Neuronal stem cell (in vitro differentiated cells): ENCODE measurements at regions not wholly inside any gene's neighbourhood (a gene's known extent, or its start where the extent isn't known, plus 50 kb on each side); places are given as distances from the start of the nearest gene placed in this dataset.

ENCODE experiments used
- DNase-seq: peaks from one replicate; pipeline ENCODE4 v3.0.0-alpha.2; 2013; ENCODE audit warnings: low spot score
- H2AFZ ChIP-seq: one replicate; pipeline ENCODE4 v1.6.1; 2013; ENCODE audit warnings: mild to moderate bottlenecking, low read length, inconsistent platforms
- H2AK5ac ChIP-seq: 2 replicates; pipeline ENCODE4 v1.6.1; 2013; ENCODE audit warnings: low read depth, mild to moderate bottlenecking, inconsistent platforms, low read length, moderate library complexity, mixed read lengths
- H2BK120ac ChIP-seq: 2 replicates; pipeline ENCODE4 v1.6.1; 2013; ENCODE audit warnings: low read depth, mild to moderate bottlenecking, inconsistent platforms, low read length, moderate library complexity, mixed read lengths
- H2BK12ac ChIP-seq: one replicate; pipeline ENCODE4 v1.6.1; 2013; ENCODE audit warnings: low read length, inconsistent platforms
- H2BK15ac ChIP-seq: 2 replicates; pipeline ENCODE4 v1.6.1; 2013; ENCODE audit warnings: mild to moderate bottlenecking, low read length, inconsistent platforms, mixed read lengths
- H2BK5ac ChIP-seq: one replicate; pipeline ENCODE4 v1.6.1; 2013; ENCODE audit warnings: inconsistent platforms, mild to moderate bottlenecking, low read length, moderate library complexity
- H3K14ac ChIP-seq: one replicate; pipeline ENCODE4 v1.6.1; 2013; ENCODE audit warnings: low read length, inconsistent platforms
- H3K18ac ChIP-seq: 2 replicates; pipeline ENCODE4 v1.6.1; 2013; ENCODE audit warnings: low read length, inconsistent platforms
- H3K23ac ChIP-seq: 2 replicates; pipeline ENCODE4 v1.6.1; 2013; ENCODE audit warnings: low read depth, mild to moderate bottlenecking, mixed read lengths, low read length, inconsistent platforms; ENCODE audit not compliant: poor library complexity
- H3K27ac ChIP-seq: replicated peaks from 3 replicates; pipeline ENCODE4 v1.5.1; 2013; ENCODE audit warnings: low read length, inconsistent platforms
- H3K27me3 ChIP-seq, 3 experiments: 2 replicates each; pipeline ENCODE4 v1.6.1; 2013; ENCODE audit warnings: low read length in 3 of 3, mild to moderate bottlenecking in 2 of 3, inconsistent platforms in 1 of 3, low read depth in 1 of 3, mixed read lengths in 1 of 3, moderate library complexity in 1 of 3; ENCODE audit not compliant: control insufficient read depth in 3 of 3, insufficient read depth in 3 of 3
- H3K36me3 ChIP-seq, 2 donors: replicated peaks in 1 of 2; 2 replicates each; pipeline ENCODE4 v1.6.1; 2013; ENCODE audit warnings: low read length in 2 of 2; ENCODE audit not compliant: control insufficient read depth in 2 of 2, insufficient read depth in 2 of 2
- H3K4ac ChIP-seq: 2 replicates; pipeline ENCODE4 v1.6.1; 2013; ENCODE audit warnings: inconsistent platforms, mild to moderate bottlenecking, low read length, moderate library complexity
- H3K4me1 ChIP-seq, 2 donors: 1 replicate in 1 of 2; 2 replicates in 1 of 2; pipeline ENCODE4 v1.6.1; 2013; ENCODE audit warnings: low read length in 2 of 2, low read depth in 1 of 2; ENCODE audit not compliant: control insufficient read depth in 2 of 2, insufficient read depth in 1 of 2
- H3K4me2 ChIP-seq: one replicate; pipeline ENCODE4 v1.6.1; 2013; ENCODE audit warnings: mild to moderate bottlenecking, low read length, inconsistent platforms; ENCODE audit not compliant: insufficient read depth, poor library complexity, severe bottlenecking
- H3K4me3 ChIP-seq, 2 donors: 2 replicates each; pipeline ENCODE4 v1.5.1; 2013; ENCODE audit warnings: low read length in 2 of 2, mild to moderate bottlenecking in 2 of 2, inconsistent platforms in 1 of 2, moderate library complexity in 1 of 2
- H3K79me1 ChIP-seq: one replicate; pipeline ENCODE4 v1.6.1; 2013; ENCODE audit warnings: low read depth, mild to moderate bottlenecking, inconsistent platforms, low read length, moderate library complexity
- H3K9ac ChIP-seq: one replicate; pipeline ENCODE4 v1.6.1; 2013; ENCODE audit warnings: mild to moderate bottlenecking, low read depth, low read length, inconsistent platforms; ENCODE audit not compliant: poor library complexity
- H3K9me3 ChIP-seq, 2 donors: replicated peaks in 1 of 2; 2 replicates each; pipeline versions ENCODE3 to v1.6.1; 2013; ENCODE audit warnings: low read length in 2 of 2, mild to moderate bottlenecking in 2 of 2, inconsistent platforms in 1 of 2, low read depth in 1 of 2, mixed read lengths in 1 of 2, moderate library complexity in 1 of 2; ENCODE audit not compliant: control insufficient read depth in 2 of 2, insufficient read depth in 1 of 2
- H4K8ac ChIP-seq: one replicate; pipeline ENCODE4 v1.6.1; 2013; ENCODE audit warnings: low read depth, mild to moderate bottlenecking, inconsistent platforms, low read length, moderate library complexity
- H4K91ac ChIP-seq: one replicate; pipeline ENCODE4 v1.6.1; 2013; ENCODE audit warnings: low read length, low read depth, mild to moderate bottlenecking, inconsistent platforms; ENCODE audit not compliant: poor library complexity
- WGBS, 2 donors: extraction: QIAGEN DNeasy Blood & Tissue Kit; methylation state at CpG; one replicate each; pipeline ENCODE4 v1.1.7; 2013; ENCODE audit warnings: missing lambda C conversion rate in 2 of 2, mixed read lengths in 1 of 2; ENCODE audit not compliant: insufficient read length in 2 of 2, insufficient replicate concordance in 1 of 2; ENCODE audit errors: extremely low coverage in 2 of 2; 5-methylcytosine and 5-hydroxymethylcytosine counted together

- Histone ChIP-seq H2BK5ac (no peak overlapping the region), H3K9me3 (peaks cover 0 to 4% of the 10 kb centered on the region in 2 donors), H4K8ac (no peak overlapping the region), H3K4me1 (peaks cover 0 to 7% of the 10 kb centered on the region in 2 donors), H3K23ac (no peak overlapping the region), H3K4me3 (no peak overlapping the region), H3K18ac (no peak overlapping the region), H4K91ac (no peak overlapping the region), H3K36me3 (no peaks in the 10 kb centered on the region), H2AFZ (no peak overlapping the region), H2BK15ac (no peak overlapping the region), H3K27ac (no peak overlapping the region), H3K79me1 (no peaks in the 10 kb centered on the region), H2BK12ac (peak overlapping the region; percentile 92), H3K9ac (no peak overlapping the region), H2AK5ac (peak overlapping the region; percentile 44), H3K4ac (no peak overlapping the region), H3K4me2 (no peak overlapping the region), H3K27me3 (peaks cover 0 to 7% (median 0%) of the 10 kb centered on the region in 3 experiments), H3K14ac (no peak overlapping the region), H2BK120ac (no peak overlapping the region)
- DNase-seq, result no peak
- no CpG with 5 or more reads among the region's 8 CpGs for WGBS, 2 donors
These were observed 101.6 kb upstream of the PRR23E start for GRCh38 chr3:127091376-127091775.

- no peak overlapping the region for H2BK15ac ChIP-seq
- no peak overlapping the region for H2BK120ac ChIP-seq
- H4K8ac ChIP-seq, result no peak overlapping the region
- peak overlapping the region; percentile 64 for H2AFZ ChIP-seq
- H2AK5ac ChIP-seq, result peak overlapping the region; percentile 91
- no peaks in the 10 kb centered on the region for H3K79me1 ChIP-seq
- H3K23ac ChIP-seq, result peak overlapping the region; percentile 14
- H4K91ac ChIP-seq, result no peak overlapping the region
- H3K4me1 ChIP-seq, result peaks cover 0 to 7% of the 10 kb centered on the region in 2 donors
- peaks cover 0 to 6% of the 10 kb centered on the region in 2 donors for H3K9me3 ChIP-seq
- H3K4me2 ChIP-seq, result no peak overlapping the region
- H3K14ac ChIP-seq, result peak overlapping the region; percentile 67
- WGBS, 2 donors, result no CpG with 5 or more reads among the region's 4 CpGs
- H3K27me3 ChIP-seq, result peaks cover 0 to 7% (median 0%) of the 10 kb centered on the region in 3 experiments
- no peak overlapping the region for H3K4ac ChIP-seq
- H3K4me3 ChIP-seq, result peak overlapping the region in 1 of 2 donors; percentile 17
- no peak for DNase-seq
- H3K36me3 ChIP-seq, result no peaks in the 10 kb centered on the region
- no peak overlapping the region for H2BK12ac ChIP-seq
- no peak overlapping the region for H2BK5ac ChIP-seq
- no peak overlapping the region for H3K27ac ChIP-seq
- H3K18ac ChIP-seq, result peak overlapping the region; percentile 61
- H3K9ac ChIP-seq, result peak overlapping the region; percentile 47
These were observed 100.6 kb upstream of the PRR23E start for GRCh38 chr3:127092368-127092767.

GRCh38 chr3:127092776-127093175 is 100.2 kb upstream of the PRR23E start:
- no peak overlapping the region for H3K4ac ChIP-seq
- no peak overlapping the region for H4K8ac ChIP-seq
- H3K9me3 ChIP-seq, result peaks cover 0 to 6% of the 10 kb centered on the region in 2 donors
- H3K27me3 ChIP-seq, result peaks cover 0 to 7% (median 0%) of the 10 kb centered on the region in 3 experiments
- peak overlapping the region; percentile 95 for H2BK12ac ChIP-seq
- peak overlapping the region; percentile 81 for H3K18ac ChIP-seq
- peak overlapping the region; percentile 78 for H2BK5ac ChIP-seq
- H3K79me1 ChIP-seq, result no peaks in the 10 kb centered on the region
- no peak overlapping the region for H4K91ac ChIP-seq
- DNase-seq, result no peak
- peak overlapping the region; percentile 64 for H2AFZ ChIP-seq
- H3K14ac ChIP-seq, result peak overlapping the region; percentile 67
- H3K4me1 ChIP-seq, result peaks cover 0 to 7% of the 10 kb centered on the region in 2 donors
- no peaks in the 10 kb centered on the region for H3K36me3 ChIP-seq
- H2BK120ac ChIP-seq, result no peak overlapping the region
- peak overlapping the region in 1 of 2 donors; percentile 17 for H3K4me3 ChIP-seq
- H3K4me2 ChIP-seq, result no peak overlapping the region
- H3K27ac ChIP-seq, result no peak overlapping the region
- peak overlapping the region; percentile 14 for H3K23ac ChIP-seq
- H3K9ac ChIP-seq, result peak overlapping the region; percentile 47
- H2AK5ac ChIP-seq, result peak overlapping the region; percentile 91
- WGBS, 2 donors, result no CpG with 5 or more reads among the region's 11 CpGs
- peak overlapping the region; percentile 43 for H2BK15ac ChIP-seq

- Histone ChIP-seq H3K4me2 (no peak overlapping the region), H3K79me1 (no peaks in the 10 kb centered on the region), H3K36me3 (no peaks in the 10 kb centered on the region), H2BK5ac (peak overlapping the region; percentile 78), H3K4me1 (peaks cover 0 to 7% of the 10 kb centered on the region in 2 donors), H3K14ac (peak overlapping the region; percentile 39), H2BK15ac (peak overlapping the region; percentile 43), H2BK120ac (no peak overlapping the region), H3K23ac (peak overlapping the region; percentile 80), H3K27me3 (peaks cover 0 to 7% (median 0%) of the 10 kb centered on the region in 3 experiments), H3K9me3 (peaks cover 0 to 6% of the 10 kb centered on the region in 2 donors), H3K18ac (peak overlapping the region; percentile 81), H4K91ac (no peak overlapping the region), H4K8ac (peak overlapping the region; percentile 58), H3K9ac (no peak overlapping the region), H2AK5ac (peak overlapping the region; percentile 41), H3K27ac (no peak overlapping the region), H3K4me3 (no peak overlapping the region), H2AFZ (no peak overlapping the region), H2BK12ac (peak overlapping the region; percentile 95), H3K4ac (peak overlapping the region; percentile 43)
- DNase-seq, result no peak
- WGBS, 2 donors, result no CpG with 5 or more reads among the region's 9 CpGs
These were observed 99.6 kb upstream of the PRR23E start for GRCh38 chr3:127093312-127093711.
